GM19240 (cell line): ENCODE measurements at regions not wholly inside any gene's neighbourhood (a gene's known extent, or its start where the extent isn't known, plus 50 kb on each side); places are given as distances from the start of the nearest gene placed in this dataset.

Experiments used
- DNase-seq: peaks from one replicate; pipeline ENCODE4 v3.0.0; 2011; ENCODE audit warnings: low spot score; ENCODE audit not compliant: insufficient read length

DNA sequence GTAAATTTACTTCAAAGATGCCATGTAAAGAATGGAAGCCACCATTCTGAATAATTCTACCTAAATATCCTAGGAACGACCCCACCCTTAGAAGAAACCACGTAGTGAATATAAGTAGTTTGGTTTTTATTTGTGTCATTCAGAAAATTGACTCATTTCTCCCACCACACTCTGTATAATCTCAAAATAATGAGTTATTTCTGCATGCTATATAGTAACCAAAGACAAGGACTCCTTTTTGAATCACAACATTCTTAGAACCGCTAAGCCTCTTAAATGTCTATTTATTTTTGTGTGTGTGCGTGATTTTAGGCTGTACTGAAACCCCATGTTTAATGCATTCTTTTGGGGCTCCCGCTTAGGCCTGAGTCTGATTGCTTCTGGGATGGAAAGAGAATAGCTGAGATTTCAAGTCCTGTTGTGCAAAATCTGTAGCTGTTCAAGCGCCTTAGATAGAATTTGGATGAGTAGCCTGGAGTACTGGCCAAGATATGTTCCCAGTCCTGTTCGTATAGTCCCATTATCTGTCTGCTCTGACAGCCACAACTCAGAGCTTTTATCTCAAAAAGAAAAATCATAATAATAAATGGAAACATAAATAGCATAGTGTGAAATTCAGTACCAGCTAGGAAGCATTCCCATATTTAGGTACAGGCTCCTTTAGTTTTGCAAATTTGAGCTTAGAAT, 532.4 kb upstream of the NBEA start:
- no peak for DNase-seq

DNA sequence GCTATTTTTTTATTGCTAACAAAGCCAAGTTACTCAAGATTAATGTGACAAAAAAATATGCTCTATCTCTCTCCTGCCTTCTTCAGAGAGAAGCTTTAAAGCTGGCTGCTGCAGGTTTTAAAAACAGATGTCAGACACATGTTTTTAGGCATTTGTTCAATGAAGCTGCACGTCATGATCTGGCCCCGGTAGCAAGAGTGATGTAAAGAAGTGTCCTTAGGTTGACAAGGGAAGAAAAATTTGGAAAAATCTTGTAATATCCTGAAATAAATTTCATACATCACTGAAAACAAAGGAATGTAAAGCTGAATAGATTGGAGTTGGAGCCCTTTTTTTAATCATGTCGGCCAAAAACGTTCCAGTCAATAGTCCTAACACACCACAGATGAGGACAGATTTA, 531.4 kb upstream of the NBEA start:
- DNase-seq, result no peak

DNA sequence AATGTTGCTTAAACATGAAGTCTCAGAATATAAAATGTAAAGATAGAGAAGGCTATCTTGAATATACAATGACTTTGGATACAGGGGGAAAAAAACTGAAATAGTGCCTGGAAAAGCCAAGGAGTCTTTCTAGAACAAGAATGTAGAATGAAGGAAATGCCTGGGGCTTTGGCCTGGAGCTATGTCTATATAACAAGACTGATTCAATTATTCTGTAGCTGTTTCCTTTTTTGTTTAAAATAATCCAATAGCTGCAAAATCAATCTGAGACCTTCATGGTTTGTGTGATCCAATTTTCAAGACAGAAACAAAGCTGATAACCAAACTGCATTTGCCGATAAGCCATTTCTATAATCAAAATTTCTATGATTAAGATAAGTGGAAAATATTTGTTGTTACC, 530.9 kb upstream of the NBEA start:
- no peak for DNase-seq

DNA sequence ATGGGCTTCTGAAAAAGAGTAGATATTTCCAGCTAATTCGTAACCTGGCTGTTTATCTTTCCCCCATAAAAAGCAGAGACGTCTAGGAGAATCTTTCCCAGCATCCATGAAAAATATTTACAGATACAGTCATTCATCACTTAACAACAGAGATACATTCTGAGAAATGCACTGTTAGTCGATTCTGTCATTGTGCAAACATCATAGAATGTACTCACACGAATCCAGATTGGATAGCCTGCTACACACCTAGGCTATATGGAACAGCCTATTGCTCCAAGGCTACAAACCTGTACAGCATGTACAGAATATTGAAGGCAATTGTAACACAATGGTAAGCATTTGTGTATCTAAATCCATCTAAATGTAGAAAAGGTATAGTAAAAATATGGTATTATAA, 530.2 kb upstream of the NBEA start:
- no peak for DNase-seq

DNA sequence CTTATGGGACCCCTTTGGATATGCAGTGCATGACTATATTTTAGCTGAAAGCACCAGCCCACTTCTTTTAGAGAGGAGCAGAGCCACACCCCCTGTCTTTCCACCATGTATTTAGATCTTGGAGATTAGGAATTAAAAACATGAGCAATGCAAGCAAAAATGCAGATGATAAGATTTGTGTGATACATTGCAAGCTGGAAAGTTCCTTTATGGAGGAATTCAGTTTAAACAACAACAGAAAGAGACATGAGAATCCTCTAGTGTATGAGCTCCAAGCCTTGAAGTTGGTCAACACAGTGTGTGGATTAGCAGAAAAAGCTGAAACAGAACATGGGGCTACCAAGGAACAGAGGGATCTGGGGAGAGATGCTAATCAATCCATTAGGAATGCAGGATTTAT, 529.8 kb upstream of the NBEA start:
- DNase-seq, result no peak

DNA sequence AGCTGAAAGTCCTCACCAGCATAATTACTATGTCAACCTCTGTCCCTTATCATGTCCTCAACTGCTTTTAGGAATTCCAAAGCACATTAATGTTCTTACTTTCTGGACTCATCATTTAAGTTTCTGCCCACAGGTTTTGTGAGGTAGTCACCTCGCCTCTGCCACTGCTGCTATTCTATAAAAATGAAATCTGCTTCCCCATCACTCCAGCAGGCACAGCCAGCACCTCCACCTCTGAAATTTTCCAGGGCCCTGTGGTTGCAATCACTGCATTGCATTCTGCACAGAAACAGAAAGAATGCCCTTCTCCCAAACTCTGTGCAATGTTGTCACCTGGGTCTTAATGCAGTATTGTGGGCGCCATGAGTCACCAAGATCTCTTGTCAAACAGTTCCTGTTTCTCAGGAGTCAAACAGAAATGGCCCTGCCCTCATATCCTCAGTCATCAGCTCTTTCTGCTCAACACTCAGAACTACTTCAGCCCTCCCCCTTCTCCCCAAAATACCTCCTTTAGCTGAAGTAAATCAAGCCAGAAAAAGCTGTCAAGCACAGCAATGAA, 529.2 kb upstream of the NBEA start:
- DNase-seq, result no peak

DNA sequence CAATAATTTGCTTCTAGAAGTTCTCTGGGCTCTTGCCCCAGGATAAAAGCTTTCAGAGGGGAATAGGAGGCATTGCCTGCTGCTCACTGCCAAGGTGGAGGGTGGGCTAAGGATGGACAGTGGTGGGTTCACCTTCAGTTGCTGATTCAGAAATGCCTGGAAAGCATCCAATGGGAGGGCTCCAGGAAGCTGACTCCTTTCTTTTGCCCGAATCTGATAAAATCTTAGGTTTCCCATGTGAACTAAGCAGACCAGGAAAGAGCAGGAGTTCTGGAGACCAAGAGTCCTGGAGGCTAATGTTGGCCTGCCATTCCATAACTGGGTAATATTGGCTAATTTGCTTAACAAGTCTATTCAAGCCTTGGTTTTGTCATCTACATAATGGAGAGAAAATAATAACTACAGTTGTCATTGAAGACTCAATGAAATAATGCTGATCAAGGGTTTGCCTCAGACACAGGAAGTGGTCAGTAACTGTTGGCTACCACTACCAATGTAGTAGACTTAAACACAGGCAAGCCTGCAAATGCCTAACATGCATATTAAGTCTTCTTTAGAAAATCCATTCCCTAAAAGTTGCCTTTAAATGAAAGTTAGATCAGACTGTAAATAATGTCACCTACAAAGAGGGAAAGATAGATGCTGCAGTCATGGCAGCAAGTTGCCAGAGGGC, 528.4 kb upstream of the NBEA start:
- DNase-seq, result no peak

DNA sequence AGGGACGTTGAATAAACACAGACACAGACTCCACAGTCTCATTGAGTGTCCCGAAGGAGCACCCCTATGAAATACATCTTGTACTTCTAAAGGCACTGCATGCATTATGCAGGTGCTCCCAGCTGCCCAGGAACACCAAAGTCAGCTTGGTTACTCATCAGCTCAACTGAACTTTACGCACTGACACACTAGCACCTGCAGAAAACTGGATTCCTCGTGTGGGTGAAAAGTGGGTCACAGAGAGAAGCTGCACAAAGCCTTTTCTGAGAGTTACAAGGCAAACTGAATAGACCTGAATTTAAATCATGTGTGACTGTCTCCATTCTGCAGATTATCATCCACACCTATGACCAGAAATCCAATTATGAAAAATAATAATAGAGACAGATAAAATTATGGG, 527.5 kb upstream of the NBEA start:
- no peak for DNase-seq

DNA sequence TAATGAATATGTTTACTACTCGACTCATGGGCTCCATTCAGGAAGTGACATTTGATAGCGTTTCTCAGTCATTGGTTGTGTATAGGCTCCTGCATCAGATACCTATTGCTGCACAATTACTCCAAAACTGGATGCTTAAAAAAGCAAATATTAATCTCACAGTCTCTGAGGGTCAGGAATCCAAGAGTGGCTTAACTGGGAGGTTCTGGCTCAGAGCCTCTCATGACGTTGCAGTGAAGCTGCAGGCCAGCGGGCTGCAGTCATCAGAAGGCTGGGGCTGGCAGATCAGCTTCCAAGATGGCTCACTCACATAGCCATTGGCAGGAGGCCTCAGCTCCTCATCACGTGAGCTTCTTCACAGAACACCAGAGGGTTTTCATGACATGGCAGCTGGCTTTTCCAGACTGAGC, 525.1 kb upstream of the NBEA start:
- DNase-seq, result no peak

DNA sequence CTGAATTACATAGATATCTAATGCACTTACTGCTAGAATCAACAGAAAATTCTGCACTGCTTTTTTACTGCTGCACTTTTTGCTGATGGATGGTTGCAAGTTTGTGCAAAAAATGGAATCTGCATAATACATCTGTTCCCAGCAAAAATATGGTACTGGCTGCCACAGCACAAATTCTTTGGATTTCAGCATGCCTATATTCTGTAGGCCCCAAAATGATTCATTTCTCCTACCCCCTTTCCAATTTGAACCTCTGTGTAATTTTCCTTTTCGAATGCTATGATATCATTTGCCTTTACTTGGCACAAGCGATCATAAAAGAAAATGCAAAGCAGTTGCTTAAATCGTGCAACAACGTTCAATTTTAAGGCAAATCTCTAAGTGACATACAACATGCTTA, 524.2 kb upstream of the NBEA start:
- DNase-seq, result no peak

DNA sequence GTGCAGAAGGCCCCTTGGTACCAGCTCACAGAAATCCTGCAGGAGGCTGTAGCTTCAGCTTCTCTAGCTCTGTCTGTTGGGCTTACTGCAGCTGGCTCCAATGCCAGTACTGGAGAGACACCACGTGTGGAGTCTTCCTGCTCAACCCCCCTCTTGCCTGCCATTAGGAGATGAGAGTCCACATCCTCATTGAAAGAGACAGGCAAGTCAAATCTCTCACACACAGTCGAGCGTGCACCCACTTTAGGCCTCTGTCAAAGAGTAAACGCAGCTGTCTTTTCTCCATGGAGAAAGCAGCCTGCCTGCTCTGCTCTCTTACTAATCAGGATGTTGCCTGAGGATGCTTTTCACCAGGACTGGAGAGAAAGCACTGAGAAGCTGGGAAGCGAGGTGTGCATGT, 523.0 kb upstream of the NBEA start:
- DNase-seq, result no peak

DNA sequence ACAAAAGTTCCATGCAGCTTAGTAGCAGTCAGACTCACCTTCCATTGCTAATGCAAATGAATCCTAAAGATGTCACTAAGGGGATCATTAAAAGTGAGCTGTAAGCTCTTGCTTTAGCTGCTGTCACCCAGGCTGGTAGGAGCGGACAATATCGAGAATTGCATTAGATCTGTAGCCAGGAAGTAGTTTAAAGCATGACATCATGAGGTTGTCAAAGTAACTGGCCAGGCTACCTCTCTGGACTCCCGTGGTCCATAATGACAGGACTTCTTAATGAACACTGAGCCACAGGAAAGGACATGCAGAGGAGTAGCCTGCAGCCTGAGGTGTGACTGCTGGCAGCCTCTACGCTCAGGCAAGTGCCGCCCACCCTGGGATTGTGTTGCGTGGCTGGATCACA, 522.3 kb upstream of the NBEA start:
- DNase-seq, result no peak

DNA sequence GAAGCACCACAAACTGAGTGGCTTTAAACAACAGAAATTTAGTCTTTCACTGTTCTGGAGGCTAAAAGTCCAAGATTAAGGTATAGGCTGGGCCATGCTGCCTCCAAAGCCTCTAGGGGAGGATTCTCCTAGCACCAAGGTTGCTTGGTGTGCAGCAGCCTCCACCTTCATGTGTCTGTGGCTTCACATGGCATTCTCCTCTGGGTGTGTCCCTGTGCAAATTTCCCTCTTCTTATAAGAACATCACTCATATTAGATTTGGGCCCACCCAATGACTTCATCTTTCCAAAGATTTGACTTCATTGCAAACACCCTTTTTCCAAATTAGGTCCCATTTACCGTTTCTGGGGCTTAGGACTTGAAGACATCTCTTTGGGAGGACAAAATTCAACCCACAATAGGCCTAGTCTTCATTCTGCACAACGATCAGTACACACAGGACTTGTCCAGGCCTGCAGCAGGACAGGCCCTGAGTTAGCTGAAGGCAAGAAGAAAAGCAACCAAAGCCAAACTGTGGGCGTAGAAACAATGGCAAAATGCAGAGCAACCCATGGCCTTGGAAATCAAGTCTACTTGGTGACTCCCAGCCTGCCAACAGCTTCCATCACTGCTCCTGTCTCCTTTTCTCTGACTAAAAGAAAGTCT, 521.2 kb upstream of the NBEA start:
- DNase-seq, result no peak

DNA sequence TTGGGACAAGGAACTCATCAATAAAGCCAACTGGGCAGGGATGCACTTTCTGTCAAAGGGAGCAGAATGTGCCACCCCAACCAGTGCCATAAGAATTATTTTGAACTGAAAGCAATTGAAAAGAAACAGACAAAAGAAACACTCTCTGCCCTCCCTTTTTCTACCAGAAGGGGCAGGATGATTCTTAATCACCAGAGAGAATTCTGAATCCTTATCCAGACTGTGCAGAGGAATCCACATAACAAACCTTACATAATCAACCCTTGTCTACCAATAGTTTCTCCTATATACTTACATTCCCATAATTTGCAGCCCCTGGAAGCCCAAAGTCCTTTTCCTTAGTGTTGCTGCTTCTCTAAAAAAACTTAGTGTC, 520.7 kb upstream of the NBEA start:
- DNase-seq, result no peak

DNA sequence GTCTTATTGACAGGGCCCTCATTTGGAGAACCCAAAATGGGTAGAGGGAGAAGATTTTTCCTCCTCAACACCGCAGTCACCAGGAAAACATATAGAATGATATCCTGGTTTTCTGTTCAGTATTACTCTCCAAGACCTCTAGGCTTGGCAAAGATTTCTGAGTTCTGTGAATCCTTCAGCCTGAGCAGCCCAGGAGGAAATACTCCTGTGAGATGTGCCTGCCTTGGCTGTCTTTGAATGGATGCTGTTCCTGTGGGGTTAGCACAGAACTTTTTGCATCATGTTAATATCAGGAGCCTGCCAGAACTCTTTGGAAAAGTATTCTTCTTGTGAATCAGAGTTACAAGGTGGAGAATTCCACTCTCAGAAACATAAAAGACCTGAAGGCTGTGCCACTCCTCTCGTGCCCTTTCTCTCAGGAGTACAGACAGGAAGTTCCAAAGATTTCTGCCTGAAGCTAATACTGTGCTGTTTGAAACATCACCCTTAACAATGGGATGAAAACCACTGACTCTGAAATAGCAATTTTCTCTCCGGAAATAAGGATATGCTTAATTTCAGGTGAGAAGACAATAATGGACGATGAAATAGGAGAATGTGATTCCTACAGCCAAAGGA, 520.1 kb upstream of the NBEA start:
- no peak for DNase-seq

DNA sequence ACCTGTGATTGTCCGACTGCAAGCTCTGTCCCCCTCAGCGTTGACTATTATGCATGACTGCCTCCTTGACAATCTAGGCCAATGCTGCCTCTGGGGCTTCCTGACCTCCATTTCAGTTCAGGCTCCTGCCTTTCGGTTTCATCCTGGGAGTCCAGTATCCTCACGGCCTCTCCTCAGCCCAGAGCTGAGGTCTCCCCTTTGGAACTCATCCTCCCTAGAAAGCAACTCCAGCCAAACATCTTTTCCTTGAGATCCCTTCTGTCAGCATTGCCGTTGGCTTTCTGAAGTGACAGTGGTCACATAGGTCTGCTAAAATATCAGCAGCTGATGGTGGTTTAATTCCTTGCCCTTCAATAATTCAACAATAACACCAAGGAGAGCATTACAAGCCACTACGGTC, 519.1 kb upstream of the NBEA start:
- DNase-seq, result no peak

DNA sequence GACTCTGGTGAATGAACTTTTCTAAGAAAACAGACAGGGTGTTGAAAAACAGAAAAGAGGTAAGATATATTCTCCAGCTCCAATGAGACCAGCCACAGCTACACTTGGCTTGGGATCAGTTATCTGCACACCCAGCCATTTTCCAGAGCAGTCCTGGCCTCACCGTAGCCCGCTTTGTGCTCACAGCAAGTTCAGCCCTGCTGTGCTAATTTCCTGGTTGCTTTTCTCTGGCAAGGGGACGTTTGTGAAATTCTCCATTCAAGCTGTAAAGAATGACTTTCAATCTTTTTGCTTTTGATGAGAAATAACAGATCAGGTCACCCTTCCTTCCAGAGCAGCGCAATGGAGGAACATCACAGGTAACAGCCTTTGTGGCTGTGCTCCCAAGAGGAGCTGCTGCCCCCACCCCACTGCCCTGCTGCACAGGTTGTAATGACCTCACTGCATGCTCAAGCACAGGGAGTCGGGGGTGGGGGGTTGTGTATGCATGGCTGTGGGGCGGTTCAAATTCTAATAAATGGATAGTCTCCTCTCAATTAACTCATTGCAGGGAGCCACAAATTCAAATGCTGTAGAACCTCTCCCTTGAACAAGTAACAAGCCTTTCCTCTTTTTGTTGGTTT, 516.6 kb upstream of the NBEA start:
- no peak for DNase-seq

DNA sequence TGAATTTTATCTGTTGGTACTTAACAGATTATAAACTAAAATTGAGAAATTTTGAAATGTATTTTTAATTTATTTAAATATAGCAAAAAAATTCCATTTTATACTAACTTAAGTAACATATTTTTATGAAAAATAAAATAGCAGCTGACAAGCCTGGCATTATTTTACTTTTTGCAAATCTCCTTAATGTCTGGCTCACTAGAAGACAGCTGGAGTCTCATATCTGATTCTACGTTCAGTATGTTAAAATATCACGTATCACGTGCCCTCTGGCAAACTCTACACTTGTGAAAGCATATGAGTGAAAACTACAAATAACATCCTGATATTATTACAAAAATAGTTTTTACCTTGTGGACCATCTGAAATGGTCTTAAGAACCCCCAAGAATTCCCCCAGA, 513.2 kb upstream of the NBEA start:
- DNase-seq, result no peak

DNA sequence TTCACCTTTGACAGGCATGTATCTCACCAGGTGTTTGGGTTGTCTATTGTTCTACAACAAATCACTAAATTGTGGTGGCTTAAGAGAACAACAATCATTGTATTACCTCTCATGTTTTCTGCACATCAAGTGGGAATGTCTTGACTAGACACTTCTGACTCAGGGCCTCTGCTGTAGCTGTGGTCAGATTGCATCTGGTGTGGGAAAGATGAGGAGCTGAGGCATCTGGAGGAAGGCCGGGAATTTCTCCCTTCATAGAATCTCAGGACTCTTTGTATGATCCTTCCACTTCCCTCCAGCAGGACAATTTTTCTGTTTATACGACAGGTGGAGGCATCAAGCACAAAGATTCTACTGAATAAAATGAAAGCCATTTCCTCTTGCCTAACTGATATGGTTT, 511.8 kb upstream of the NBEA start:
- no peak for DNase-seq

DNA sequence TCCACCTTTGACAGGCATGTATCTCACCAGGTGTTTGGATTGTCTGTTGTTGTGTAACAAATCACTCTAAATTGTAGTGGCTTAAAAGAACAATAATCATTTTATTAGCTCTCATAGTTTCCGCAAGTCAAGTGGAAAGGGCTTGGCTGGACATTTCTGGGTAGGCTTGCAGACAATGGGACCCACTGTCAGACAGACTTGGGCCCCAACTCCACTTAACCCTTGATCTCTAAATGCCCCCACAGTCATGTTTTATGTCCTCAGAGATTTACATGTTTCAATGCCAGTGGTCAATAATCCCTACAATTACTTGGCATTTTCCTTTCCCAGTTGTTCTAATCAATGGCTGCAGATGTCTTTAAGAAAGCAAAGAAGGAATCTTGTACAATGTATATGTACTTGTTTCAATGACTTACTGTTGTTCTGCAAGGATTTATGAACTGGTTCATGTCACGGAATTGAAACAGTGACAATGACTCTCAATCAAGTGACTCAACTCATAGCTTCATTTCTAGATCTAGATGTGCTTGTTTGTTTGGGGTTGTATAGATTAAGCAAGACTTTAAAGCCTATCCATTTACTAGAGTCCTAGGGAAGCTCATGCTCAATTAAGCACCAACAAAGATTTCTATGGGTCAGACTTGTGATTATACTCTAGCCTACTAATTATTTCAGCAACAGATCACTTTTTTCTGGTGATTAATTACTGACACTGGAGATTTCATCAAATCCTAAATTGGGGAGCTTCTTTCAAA, 510.1 kb upstream of the NBEA start:
- DNase-seq, result no peak

DNA sequence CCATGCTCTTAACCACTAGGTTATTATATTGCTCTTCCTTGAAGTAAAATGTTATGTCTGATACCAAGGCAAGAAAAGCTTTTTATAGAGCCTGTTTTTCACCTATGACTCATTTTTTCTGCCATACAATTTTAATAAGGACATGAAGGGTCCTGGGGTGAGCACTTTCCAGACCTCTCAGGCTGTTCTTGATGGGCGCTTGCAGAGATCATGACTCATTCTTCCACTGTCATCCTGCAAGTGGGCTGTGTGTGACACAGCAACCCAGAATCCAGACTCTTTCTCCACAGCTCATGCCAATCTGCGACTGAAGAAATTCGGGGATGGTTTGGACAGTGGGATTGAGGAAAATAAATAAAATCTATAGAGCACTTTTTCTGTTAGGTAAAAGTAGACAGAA, 506.7 kb upstream of the NBEA start:
- no peak for DNase-seq
